ENCODE measurements at regions not wholly inside any gene's neighbourhood (a gene's known extent, or its start where the extent isn't known, plus 50 kb on each side); places are given as distances from the start of the nearest gene placed in this dataset.

DNA sequence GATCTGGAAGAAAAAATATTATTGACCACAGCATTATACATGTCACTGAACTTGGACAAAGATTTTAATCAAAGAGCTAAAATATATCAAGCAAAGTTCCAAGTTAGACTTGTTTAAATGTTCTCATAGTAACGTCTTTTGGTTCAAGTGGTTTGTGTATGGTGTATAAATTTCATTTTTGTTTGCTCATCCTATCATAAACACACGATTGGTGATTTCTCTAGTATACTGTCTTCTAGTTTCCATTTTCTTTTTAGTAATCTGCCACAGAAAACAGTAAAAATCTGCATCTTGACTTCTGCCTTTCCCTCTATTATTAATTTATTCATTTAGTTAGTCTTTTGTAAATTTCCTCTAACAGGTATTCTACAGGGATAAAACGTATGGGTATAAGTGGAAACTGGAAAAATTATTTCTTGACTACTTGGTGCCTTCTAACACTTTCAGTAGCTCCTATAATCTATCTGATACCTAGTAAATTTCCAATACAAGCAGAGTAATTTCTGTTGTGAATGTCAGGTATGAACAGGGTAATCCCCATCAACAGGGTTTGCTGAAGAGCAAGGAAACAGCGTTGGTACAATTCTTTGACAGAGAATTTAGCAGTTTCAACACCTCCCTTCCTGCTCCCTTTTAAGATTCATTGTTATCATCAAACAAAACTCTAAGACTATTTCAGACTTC is 268.0 kb downstream of the PTPRC start:
- no peak for DNase-seq

DNA sequence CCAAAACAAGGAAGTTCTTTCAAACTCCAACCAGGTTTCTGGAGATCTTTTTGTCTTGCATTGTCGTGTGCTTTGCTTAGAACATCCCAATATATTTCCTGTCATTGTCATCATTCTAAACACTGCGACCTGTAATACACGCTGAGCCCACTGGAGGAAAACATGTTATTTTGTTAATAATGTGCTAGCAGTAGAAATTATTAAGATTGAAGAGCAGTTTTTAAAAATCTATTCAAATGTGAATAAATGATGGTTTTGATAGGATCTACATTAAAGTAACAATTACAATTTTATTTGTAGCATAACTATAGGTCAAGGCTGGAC is 268.5 kb downstream of the PTPRC start:
- no peak for DNase-seq

DNA sequence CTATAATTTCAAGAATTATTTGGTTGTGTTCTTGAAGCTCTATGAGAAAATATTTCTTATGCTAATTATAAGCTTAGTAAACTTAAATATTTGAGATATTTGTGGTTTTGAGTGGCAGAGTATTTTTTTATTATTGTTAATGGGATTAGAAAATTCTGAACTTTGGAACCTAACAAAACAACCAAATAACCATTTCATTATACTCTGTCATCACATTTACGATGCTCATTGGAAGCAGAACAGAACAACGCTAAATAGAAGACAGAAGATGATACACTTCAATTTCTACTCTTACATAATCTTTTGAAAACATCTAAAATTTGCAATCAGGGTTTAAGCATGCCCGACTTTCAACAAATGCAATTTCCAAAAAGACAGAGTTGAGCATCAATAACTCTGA is 270.2 kb downstream of the PTPRC start:
- no peak for DNase-seq

GRCh38 chr1:198909973-198910372 is 271.1 kb downstream of the PTPRC start:
- no peak for DNase-seq

DNA sequence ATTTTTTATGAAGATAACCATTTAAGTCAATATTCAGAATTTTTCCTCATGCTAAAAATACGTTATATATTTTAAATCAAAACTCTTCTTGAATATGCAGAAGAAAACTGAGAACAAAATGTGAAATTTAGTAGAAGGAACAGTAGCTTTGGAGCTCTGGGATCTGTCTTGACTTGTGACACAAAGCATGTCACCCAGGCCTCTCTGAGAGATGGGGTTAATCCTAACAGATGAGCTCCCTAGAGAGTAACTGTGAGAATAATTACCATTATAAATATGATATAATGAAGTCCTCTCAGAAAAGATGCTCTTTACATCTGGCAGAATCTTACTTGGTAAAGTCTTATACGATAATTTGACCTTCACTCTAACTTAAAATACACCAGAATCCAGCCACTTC is 272.0 kb downstream of the PTPRC start:
- no peak for DNase-seq

DNA sequence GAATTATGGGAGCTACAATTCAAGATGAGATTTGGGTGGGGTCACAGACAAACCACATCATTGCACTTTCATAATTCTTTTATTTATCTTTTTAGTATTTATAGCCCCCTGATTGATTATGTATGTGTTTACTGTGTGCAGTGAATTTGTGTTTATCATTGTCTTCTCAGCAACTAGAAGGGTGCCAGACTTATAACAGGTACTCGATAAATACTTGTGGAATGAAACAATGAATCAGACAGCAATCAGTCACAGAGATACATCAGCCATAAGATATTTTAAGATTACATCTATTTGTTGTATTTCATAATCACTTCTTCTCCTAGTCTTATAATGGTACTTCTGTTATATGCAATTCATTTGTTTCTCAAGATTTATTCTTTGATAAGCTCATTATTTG is 273.2 kb downstream of the PTPRC start:
- no peak for DNase-seq

GRCh38 chr1:198913667-198914066 is 274.8 kb downstream of the PTPRC start:
- no peak for DNase-seq

- DNase-seq, result no peak
These were observed 276.7 kb downstream of the PTPRC start for GRCh38 chr1:198915327-198916231.

GRCh38 chr1:198917226-198917625 is 278.4 kb downstream of the PTPRC start:
- DNase-seq, result no peak

DNA sequence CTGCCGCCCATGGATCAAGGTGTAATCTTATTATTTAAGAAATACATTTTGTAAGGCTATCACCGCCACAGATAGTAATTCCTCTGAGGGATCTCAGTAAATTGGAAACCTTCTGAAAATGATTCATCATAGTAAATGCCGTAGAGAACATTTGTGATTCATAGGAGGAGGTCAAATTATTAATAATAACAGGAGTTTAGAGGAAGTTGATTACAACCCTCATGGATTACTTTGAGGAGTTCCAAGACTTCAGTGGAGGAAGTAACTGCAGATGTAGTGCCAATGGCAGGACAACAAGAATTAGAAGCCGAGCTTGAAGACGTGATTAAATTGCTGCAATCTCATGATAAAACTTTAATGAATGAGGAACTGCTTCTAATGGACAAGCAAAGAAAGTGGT is 280.1 kb downstream of the PTPRC start:
- no peak for DNase-seq

DNA sequence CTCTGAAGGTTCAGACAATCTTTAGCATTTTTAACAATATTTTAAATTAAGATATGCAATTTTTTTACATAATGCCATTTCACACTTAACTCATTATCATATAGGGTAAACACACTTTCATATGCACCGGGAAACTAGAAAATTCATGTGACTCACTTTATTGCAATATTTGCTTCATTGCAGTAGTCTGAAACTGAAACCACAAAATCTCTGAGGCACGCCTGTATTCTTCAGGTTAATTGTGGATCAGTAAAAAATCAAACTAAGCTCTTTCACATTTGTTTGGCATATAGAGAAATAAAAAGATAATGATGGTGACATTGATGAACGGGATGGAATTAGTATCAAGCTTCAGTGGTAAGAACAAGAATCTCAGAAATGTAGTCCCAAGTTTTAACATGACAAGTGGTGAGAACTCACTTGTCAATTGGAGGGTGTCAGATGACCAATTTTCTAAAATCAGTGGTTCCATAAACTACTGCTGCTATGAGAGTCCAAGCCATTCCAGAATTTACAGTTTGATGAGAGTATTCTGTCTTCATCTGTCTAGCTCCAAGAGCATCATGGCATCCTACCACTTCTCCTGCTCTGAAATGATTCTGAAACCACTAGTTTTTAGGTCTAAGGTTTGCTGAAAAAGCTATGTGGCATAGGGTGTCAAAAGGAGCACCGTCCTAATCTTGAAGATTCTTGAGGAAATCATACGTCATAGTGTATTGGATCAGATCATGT is 281.0 kb downstream of the PTPRC start:
- no peak for DNase-seq

- no peak for DNase-seq
These were observed 284.0 kb downstream of the PTPRC start for GRCh38 chr1:198922638-198923430.

DNA sequence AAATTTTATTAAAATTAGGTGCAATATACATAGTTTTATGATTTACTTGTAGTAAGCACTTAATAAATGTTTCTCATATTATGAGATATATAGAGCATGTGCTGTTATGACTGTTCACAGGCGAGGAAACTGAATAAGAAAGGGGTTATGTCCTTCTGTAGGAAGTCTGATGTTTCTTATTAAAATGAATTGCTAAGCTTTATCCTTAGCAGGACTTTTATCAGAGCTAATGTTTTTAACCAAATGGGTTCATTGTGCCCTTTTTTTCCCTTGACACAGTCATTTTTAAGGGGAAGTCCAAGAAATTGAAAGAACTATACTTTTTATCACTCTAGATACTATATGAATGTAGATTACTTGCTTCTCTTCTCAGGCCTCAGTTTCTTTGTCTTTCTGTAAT is 285.2 kb downstream of the PTPRC start:
- DNase-seq, result no peak

- no peak for DNase-seq
These were observed 286.7 kb downstream of the PTPRC start for GRCh38 chr1:198925567-198925966.

DNA sequence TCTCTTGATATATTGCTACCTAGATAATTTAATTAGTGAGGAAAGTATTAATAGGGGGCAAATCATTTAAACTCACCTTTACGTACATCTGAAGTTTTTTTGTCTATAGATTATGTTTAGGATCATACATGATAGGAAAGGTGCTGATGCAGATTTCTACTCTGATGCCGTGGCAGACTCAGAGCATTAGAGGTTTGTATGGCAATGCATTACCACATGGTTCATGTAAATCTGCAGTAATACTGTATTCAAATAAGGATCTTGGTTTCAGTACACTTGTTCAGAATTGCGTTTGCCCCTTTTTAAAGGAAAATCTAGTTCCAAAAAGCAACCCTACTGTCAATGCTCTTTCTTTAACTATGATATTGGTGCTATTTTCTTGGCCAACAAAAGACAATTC is 288.3 kb downstream of the PTPRC start:
- DNase-seq, result no peak

DNA sequence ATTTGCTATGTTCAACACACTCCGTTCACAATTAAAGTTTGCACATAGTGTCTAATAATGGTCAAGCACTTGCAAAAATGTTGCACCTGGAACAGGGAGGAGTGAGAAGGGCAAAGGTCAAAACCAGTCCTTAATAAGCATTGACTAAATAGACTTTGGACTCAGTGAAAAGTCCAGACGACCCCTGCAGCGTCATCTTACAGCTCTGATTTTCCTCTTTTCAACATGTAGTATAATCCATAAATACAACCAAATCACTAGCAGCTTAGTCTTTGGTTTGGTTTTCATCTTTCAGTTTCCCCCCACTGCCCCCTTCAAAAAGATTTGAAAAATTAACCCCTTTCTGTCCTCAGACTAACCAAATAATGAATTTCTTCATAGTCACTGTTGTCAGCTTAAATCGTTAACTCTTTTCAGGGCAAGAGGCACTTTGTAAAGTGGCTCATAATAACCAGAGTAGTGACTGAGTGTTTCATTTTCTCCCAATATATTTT is 290.3 kb downstream of the PTPRC start:
- DNase-seq, result no peak

DNA sequence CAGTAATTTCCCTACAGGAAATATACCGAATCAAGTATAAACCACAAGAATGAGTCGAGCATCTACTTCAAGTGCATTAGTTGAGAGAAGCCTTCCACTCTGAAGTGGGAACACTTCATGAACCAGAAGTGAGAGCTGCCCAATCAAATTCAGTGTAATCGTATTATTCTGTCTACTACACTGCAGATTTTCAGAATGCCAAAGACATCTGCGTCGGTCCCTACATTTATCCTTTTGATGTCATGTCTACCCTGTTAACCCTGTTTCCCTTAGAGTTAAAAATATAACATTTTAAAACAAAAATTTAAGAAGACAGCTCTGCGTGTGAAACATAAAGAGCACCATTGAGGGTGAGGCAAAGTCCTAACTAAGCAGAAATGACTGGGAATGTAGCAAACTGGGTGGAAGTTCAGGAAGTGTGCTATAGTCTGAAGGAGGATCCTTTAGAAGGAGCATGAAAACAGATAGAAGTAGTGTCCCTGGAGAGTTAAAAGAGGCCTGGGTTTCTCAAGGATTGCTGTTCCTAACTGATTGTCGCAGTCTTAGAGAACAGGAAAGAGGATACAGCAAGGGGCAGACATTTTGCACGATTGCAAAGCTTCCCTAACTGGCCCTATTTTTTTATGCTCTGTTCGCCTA is 291.2 kb downstream of the PTPRC start:
- DNase-seq, result peak; percentile 80

GRCh38 chr1:198932351-198932991 is 293.6 kb downstream of the PTPRC start:
- DNase-seq, result no peak

- DNase-seq, result no peak
These were observed 294.8 kb downstream of the PTPRC start for GRCh38 chr1:198933515-198934222.

DNA sequence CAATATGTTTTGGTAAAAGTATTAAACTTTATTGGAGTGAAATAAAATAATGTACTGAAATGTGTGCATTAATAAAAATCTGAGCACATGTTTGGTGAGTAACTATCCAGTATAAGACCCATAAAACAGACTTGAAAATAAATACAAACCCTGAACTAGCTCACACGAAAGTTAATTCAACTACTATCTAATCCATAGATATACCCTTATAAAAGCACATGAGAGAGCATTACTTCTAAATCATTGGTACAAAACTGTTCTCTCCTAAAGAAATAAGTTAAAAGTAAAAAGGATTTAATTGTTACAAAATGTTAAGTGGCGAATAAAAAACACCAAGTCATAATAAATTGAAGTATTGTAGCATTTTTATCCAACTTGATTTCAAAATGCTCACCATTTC is 295.6 kb downstream of the PTPRC start:
- DNase-seq, result no peak

DNA sequence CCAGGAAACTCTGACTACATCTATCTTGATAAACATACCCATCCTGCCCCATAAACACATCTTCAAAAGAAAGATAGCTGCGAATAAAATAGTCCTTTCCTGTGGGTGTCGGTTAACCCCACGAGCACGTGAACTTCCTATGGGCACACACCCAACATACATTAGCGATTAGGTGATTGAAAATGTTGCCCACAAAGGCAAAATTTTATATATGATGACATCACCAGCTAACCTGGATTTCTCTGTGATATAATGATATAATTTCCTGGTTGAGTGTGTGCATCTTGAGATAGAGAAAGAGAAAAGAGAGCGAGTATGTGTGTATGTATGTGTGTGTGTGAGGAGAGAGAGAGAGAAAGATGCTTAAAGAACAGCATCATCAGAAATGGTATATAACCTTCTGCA is 296.1 kb downstream of the PTPRC start:
- DNase-seq, result peak; percentile 92

Data from hematopoietic multipotent progenitor cell treated with erythropoietin and hydrocortisone succinate and interleukin-3 and kit ligand, for 4 days (in vitro differentiated cells).